ENCODE measurements at regions not wholly inside any gene's neighbourhood (a gene's known extent, or its start where the extent isn't known, plus 50 kb on each side); places are given as distances from the start of the nearest gene placed in this dataset.

- DNase-seq (ENCODE audit: low read depth), result no peak
Measured at GRCh38 chr20:52820641-52821292, 151.4 kb upstream of the TSHZ2 start.

DNA sequence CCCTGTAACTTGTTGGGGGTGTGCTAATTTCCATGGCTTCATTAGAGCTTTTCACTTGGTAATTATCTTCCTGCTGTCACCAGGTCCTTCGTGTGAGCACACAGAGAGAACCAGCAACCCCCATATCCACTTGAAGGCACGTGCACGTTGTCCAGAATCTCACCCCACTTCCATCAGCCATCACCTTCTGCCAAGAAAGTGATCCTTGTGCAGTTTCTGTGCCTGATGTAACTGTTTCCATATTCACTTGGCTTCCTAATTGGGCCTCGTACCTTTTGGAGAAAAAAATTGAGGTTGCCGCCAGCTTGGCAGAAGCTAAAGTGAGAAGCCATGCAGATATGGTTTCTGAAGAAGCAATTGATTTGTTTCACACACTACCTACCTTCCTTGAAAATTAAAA is 153.7 kb upstream of the TSHZ2 start:
- no peak for DNase-seq (ENCODE audit: low read depth)

DNA sequence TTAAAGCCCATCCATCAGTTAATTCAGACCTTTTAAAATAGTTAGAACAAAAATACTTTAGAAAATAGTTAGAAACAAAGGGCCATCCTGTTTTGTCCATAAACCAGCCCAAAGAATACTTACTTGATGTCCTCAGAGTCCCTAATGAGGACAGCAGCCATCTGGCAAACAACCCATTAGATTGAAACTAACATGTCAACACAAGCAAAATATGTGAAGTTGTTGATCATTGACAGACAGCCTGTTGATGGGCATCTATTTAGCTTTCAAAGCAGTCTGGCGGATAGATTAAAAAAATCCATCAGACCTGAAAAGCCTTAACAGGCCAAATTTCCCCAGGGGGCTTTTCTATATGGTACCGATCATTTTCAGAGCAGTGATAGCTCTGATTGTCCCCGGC is 154.2 kb upstream of the TSHZ2 start:
- DNase-seq (ENCODE audit: low read depth), result no peak

DNA sequence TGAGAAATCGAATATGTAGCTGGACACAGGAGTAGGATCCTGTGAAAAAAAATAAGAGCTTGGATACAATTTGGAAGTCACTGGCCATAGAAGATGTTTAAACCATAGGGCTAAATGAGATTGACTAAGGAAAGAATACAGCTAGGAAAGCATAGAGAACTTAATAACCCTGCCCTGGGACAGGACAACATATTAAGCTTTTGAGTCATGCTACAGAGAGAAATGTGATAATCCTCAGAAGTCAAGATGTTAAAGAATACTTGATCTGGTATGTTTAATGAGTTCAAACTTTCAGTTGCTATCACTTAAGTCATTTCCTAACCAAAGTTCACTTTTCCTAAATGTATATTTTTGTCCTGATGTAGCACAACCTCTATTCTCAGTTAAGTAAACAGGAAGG is 154.6 kb upstream of the TSHZ2 start:
- no peak for DNase-seq (ENCODE audit: low read depth)

- no peak for DNase-seq (ENCODE audit: low read depth)
Measured at GRCh38 chr20:52814371-52814770, 157.8 kb upstream of the TSHZ2 start.

- no peak for DNase-seq (ENCODE audit: low read depth)
Measured at GRCh38 chr20:52812231-52812847, 159.8 kb upstream of the TSHZ2 start.

DNA sequence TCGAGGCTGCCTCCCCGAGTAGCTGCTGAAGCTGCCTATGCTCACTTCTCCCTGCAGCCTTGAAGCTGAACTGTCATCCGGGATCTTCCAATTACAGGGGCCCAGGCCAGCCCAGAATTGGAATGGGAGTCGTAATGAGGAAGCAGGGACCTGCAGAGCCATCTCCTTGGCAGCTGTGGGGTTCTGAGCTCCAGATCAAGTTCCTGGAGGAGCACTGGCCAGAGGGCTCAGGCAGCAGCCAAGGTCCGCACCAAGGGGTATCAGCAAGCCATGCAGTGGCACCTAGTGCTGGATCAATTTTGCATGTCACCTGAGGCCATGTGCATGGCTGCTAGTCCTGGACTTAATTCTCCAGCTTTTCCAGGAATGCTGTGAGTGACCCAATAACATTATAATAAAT is 163.2 kb upstream of the TSHZ2 start:
- no peak for DNase-seq (ENCODE audit: low read depth)

DNA sequence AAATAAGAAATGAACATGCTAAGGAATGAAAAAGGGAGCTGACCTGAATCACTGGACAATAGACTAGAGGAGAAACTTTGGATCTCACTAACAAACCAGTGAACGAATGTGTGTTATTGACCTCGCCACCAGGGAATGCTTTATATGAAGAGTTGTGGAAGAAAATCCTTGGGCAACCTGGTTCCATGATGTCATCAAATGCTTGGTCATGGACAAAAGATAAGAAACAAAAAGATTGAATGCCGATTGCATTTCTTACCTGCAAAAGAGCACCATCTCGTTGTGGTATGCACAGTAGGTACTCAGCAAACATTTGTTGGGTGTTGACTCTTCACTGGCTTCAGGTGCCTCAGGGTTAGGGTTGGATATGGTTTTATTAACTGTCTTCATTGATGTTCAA is 165.2 kb upstream of the TSHZ2 start:
- no peak for DNase-seq (ENCODE audit: low read depth)

- no peak for DNase-seq (ENCODE audit: low read depth)
Measured at GRCh38 chr20:52805843-52806242, 166.3 kb upstream of the TSHZ2 start.

DNA sequence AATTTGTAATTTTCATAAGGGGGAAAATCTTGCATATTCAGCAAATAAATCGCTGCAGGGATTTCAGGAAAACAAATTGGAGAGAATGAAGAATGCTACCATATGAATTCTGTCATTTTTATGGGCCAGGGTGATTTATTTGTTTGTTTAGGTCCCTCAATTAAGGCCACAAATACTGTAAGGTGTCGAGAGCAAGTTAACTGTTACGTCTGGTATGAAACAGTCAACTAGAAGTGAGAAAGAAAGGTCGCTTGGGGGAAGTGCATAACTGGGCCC is 166.9 kb upstream of the TSHZ2 start:
- no peak for DNase-seq (ENCODE audit: low read depth)

DNA sequence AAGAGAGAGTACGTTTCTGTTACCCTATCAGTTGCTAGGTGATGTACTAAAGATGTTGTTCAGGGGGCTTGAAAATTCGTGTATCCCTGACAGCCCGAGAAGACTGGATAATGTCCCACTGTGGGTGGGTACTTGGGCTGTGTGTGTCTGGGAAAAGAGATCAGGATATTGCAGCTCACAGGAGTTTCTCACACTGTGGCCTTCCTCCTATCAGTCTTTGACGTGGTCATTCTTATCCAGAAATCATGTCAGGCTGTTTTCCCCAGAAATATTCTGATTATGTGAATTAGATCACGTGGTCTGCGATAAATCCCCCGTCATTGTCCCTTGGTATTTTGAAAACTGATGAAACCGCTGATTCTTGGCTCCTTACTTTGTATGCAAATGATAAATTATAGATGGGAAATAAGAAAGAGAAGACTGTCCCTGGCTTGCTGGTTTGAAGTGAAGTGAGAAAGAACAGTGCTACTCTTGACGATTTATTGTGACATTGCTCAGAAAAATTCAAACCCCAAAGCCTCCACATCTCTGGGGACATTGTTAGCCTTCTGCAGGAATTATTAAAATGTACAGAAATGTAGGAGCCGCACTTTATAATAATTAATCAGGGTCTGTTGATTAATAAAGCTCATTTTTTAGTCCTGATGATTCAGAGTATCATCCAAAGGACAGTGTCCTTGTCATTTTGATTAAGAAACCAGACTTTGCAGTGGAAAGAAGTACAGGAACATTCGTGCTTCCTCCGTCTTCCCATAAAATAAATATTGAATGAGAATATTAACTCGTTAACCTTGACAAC is 167.5 kb upstream of the TSHZ2 start:
- no peak for DNase-seq (ENCODE audit: low read depth)

GRCh38 chr20:52801628-52802006 is 170.5 kb upstream of the TSHZ2 start:
- DNase-seq (ENCODE audit: low read depth), result no peak

DNA sequence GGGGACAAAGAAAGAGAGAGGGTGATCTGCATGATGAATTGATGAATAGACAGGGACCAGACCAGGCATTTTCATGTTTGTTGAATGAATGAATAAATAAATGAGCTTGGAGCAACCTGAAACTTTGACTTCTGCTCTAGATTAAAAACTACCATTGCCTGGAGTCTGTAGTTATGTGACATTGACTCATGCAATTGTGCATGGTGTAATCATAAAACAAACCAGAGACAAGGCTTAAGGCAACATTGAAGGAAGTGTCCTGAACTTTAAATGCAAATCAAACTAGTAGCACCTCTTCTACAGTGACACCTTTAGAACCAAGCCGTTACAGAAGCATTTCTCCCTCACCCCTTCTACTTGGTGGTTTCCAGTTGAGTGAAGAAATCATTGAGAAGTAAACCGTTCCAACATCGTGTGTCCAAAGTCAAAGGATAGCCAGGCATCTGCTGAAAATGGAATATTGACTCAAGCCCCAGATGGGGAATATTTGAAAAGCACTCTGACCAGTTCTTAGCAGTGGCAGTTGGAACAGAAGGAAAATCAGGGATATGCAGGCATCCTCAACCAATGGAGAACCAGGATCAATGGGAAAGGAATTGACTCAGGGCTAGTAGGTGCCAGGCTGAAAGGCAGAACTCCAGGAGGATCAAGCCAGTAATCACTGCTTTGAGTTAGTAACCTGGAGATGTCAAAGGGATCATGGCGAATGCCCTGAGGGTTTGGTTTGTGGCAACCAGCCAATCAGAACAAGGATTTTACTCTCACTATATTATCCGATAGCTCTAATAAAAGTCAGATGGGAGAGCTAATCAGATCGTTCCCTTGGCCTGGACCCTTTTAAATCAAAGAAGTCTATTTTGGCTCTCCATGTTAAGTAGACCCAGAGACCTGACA is 171.2 kb upstream of the TSHZ2 start:
- DNase-seq (ENCODE audit: low read depth), result no peak

GRCh38 chr20:52799130-52799529 is 173.0 kb upstream of the TSHZ2 start:
- no peak for DNase-seq (ENCODE audit: low read depth)

DNA sequence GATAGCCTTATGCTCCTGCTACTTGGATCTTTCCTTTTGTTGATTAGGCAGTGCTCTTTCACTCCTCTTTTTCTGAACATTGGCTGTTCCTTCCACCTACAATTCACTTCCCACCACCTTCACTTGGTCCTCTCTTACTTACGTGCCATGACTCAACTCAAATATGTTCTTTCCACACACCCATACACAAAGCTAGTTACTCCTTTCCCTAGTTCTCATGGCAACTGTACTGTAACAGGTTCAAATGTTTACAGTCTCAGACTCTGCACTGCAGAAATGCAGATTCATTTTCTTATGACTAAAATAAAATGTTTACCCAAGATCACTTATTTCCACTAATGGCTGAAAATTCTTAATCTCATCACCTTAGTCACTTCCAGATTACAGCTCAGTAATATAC is 174.0 kb upstream of the TSHZ2 start:
- no peak for DNase-seq (ENCODE audit: low read depth)

- no peak for DNase-seq (ENCODE audit: low read depth)
Measured at GRCh38 chr20:52794853-52795252, 177.3 kb upstream of the TSHZ2 start.

DNA sequence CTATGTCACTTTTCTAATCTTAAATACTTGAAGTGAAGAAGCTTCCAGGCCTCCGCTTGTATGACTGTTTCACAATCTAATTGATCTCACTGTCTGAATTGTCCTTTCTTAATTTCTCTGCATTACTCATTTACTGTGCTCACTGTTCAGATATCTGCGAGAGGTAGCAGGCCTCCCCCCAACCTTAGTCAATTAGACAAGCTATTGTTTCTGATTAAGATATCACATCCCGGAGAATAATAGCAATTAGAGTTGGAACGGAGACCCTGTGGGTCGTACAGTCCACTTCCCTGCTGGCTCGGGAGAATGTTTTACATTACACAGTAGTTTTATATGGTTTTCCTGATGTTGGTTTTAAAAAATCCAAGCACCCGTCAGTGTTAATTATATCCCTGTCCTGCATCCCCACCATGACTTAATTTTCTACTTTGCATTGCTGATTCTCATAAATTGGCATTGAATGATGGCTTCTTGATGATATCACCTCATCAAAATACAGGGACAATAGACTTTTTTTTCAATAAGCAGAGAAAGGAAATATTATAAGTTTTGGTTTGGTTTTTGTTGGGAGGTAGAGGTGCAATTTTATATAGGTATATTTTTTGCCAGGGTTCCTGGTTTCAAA is 178.7 kb upstream of the TSHZ2 start:
- no peak for DNase-seq (ENCODE audit: low read depth)

DNA sequence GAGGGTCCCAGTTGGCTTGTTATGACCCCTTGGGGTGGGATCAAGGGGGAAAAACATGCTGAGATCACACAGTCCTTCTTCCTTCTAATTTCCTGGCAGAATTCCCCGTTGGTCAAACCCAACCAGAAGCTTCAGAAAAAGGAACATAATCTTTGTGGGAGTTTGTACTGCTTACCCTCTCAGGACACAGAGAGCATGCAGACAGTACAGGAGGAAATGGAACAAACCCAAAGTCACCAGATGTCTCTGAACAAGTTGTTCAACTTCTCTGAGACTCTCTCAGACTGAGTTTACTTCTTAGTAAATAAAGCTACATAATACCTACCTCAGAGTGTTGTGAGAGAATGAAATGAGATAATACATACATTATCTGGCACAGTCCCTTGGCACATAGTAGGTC is 181.1 kb upstream of the TSHZ2 start:
- DNase-seq (ENCODE audit: low read depth), result no peak

DNA sequence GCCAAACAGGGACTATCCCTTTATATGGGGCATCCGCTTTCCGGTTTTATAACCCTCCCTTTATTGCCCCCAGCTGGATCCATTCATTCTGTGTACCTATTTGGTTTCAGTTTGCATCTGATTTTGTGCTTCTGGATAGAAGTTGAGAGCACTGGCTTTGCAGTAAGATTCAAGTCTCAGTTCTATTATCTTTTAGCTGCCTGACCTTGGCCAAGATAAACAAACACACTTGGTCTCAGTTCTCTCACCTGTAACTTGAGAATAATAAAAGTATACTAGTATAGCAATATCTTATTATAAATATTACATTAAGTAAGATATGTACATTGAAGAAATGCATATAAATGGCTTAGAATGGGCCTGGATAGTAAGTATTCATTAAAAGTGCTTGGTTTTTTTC is 182.4 kb upstream of the TSHZ2 start:
- DNase-seq (ENCODE audit: low read depth), result no peak

- no peak for DNase-seq (ENCODE audit: low read depth)
Measured at GRCh38 chr20:52787962-52788361, 184.2 kb upstream of the TSHZ2 start.

- no peak for DNase-seq (ENCODE audit: low read depth)
Measured at GRCh38 chr20:52787216-52787615, 184.9 kb upstream of the TSHZ2 start.

DNA sequence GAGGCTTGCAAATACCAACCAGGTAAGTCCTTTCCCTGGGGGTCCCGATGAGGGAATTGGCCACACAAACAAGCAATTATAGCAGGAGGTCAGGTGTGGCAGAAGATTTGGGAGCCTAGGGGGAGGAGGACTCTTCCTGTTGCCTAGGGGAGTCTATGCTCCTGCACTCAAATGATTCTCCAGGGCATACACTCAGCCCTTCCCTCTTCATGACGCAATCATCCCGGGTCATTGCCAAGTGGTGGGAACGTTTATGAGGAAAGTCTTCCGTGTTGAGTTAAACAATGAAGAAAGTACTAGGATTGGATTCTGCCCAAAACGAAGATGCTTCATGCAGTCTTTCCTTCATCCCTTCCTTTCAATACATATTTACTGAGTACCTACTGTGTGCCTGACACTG is 186.5 kb upstream of the TSHZ2 start:
- no peak for DNase-seq (ENCODE audit: low read depth)
